HG03103 (cell line): ENCODE measurements at regions not wholly inside any gene's neighbourhood (a gene's known extent, or its start where the extent isn't known, plus 50 kb on each side); places are given as distances from the start of the nearest gene placed in this dataset.

ENCODE experiments used
- ATAC-seq: cut with Tn5 transposase; IDR thresholded peaks from one replicate; pipeline ENCODE4 v1.9.1; 2021; ENCODE audit warnings: low read depth; ENCODE audit not compliant: unreplicated experiment

DNA sequence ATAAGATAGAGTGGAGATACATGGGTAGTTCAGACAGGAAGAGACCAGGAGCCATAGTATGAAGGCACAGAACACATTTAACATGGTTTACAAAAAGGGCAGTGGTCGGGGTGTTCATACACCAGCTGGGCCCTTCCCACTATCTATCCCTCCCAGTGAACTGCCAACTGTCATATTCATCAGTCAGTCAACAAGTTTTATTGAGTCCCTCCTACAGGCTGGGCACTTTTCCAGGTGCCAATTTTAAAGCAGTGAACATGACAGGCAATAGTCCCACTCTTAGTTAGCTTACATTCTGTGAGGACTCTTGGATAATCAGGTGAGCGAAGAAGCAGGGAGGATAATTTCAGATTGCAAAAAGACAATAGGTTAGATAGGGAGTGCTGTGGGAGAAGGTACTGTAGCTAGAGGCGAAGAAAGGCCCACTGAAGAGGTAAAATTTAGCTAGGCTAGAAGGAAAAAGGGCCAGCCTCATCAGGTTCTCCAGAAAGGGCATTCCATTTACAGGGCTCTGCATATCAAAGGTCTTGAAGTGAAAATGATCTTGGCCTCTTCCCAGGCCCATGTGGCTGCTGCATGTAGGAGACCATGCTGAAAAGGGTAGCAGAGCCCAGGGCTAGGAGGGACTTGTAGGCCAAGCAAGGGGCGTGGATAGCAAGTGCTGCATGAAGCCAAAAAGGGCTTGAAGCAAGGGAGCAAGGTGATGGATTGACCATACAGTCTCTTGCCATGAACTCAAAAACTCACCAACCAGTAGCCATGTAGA, 274.7 kb upstream of the SNX7 start:
- no peak for ATAC-seq

DNA sequence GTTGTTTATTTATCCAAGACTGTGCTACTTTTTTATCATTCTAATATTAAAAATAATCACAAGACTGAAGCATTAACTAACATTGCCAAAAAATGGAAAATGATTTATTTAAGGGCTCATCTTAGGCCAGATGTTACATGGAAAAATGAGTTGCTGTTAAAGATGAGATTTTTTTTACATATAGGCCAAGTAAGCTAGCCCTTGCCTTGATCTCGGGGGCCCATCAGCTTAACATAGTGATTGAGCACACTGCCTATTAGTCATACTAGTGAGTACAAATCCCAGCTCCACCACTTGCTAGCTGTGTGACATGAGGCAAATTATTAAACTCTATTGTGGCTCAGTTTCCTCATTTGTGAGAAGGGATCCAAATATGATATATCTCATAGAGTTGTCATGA, 275.9 kb upstream of the SNX7 start:
- no peak for ATAC-seq

DNA sequence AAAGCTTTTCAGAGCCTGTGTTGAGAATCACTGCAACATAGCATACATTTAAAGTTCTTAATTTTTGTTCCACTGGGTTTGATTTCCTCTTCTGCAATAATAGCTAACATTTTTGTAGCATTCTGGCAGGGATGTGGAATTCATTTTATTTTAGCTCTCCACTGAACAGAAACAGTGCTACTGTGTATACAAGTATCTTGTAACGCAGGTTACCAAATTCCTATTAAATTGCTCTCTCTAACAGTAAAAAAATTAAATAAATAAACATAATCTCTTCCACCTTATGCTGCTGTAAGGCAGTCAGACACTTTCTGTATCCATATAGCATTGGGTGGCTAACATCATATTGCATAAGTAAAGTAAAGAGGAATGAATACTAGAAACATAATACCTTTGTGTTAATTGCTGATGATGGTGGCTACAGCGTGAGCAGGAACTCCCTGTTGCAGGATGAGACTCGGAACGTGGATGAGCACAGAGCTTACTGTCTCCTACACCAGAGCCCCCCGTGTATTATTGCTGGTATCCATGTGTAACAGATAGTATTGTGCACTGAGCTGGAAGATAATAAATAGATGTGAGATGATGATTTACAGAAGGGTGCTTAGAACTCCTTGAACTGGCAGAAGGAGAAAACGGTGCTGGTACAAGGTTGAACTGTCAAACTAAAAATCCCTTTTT, 276.9 kb upstream of the SNX7 start:
- no peak for ATAC-seq

DNA sequence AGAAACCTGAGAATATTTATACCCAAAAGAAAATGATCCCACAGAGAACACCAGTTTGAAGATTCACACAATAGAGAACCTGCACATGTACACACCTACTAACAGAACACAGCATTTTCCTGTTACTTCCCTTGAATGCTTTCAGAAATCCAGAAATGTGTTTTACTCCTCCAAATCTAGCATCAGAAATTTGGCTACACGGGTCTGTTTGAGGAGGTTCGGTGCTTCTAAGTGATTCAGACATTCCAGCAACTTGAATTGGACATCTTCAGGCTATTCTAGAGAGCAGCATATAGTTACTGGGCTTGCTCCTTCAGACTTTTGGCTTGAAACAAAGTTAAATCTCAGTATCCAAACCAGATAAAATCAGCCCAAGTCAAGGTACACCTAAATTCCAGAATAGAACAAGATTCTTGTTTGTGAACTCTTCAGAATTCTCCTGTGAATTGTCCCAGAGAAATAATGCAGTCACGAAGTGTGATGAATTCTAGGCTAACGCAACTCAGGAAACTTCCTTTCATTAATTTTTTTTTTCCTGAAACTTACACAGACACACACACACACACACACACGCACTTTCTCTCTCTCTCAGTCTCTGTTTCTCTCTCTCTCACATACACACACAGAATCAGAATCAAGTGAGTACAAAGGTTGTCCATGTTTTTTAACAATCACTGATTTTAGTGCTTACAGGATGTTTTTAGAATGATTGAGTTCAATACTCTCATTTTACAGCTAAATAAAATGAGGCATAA, 278.4 kb upstream of the SNX7 start:
- no peak for ATAC-seq

DNA sequence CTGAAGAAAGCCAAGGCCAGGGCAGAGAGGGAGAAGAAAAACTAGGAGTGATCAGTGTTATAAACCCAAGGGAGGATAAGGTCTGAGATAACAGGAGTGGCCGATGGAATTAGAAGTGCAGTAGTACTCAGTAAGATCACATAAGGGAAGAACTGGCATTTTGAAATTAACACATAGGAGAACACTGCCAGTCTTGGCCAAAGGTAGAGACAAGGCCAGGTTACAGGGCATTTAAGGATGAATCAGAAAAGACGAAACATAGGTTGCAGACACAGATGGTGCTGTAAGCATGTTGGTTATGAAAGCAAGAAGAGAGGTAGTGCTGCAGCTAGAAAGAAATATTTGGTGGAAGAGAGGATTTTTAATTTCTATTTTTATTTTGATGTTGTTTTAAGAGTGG, 278.9 kb upstream of the SNX7 start:
- no peak for ATAC-seq

DNA sequence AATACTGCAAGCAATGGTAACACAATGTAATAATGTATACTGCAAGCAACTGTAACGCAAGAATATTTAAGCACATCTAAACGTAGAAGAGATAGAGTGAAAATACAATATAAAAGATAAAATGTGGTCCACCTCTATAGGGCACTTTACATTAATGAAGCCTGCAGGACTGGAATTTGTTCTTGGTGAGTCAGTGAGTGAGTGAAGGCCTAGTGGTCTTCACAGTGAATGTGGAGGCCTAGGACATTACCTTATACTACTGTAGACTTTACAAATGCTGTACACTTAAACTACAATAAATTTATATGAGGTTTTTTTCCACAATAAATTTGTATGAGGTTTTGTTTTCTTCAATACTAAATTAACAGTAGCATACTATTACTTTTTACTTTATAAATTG, 287.4 kb upstream of the SNX7 start:
- no peak for ATAC-seq

DNA sequence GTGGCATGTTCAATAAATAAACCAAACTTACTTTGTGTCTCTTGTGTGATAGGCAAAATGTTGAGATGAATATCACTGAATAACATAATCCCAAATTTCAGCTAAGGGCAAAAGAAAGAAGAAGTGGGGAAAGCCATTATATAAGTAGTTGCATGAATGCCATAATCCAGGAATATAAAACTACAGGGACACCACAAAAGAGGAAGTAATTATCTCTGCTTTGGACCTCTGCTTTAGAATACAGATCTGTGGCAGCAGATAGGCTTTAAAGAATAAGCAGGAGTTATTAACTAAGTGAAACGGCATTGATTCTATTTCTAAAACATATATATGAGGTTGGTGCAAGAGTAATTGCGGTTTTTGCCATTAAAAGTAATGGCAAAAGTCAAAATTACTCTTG, 288.5 kb upstream of the SNX7 start:
- ATAC-seq, result no peak

DNA sequence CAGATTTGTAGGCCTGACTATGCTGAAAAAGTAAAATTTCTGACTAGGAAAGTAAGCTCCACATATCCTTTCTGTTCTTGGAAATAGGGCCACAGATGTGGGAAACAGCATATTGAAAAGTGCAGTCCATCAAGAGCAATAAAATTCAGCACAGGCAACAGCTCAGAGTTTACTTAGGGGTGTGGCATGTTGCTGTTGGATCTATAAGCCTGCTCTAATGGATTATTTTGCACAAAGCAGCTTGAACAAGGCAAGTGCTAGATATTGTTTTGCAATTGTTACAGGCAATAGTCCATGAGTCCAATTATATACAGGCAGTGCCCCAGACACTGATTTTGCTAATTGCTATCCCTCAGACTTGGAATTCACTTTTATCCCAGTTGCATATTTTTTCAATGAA, 289.8 kb upstream of the SNX7 start:
- no peak for ATAC-seq

DNA sequence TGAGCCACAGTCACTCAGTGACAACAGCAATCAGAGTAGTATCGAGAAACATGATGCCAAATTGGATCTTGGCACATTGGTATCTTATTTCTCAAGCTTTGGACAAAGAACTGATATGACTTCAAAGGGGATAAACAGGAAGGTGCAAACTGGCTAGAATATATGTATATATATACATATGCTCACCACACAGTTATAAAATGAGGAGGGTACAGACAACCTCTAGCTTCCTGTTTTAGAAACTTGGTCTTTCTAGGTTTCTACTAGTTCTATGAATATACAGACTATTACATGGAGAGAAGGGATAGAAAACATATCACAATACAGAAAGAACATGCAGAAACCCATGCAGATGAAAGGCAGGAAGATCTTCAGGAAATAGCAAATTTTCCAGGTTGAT, 292.1 kb upstream of the SNX7 start:
- no peak for ATAC-seq

DNA sequence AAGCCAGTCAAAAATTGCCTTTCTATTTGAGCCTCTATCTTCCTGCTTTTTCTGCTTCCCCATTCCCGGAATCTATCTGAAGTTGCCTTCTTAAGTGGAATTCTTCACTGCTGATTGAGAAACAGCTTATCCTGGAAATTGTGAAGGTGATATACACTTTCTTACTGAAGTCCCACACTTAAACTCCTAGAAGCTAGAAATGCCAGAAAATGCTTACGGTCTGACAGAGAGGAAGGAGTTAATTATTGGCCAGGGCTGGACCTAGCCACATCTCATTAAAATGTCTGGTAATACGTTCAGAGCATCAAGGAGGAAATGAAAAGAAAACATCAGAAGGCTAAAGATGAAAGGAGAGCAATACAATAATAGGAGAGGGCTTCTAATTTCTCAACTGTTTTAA, 292.5 kb upstream of the SNX7 start:
- ATAC-seq, result no peak

DNA sequence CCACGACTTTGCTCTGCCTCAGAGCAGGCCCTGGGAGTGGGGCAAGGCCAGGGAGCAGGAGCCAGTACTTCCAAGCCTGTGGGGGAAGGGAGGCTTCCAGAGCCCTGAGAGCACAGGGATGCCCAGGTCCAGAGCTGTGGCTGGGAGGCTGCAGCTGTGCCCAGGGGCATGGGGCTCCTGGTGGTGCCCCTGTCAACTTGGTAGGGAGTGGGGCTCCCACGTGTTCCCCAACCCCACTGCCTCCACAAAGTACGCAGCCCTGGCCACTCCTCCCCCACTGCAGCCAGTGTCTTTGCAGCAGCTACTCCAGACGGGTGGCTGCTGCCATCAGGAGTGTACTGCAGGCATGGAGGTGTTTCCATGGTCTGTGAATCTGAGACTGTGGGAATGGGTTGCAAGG, 294.1 kb upstream of the SNX7 start:
- ATAC-seq, result no peak

DNA sequence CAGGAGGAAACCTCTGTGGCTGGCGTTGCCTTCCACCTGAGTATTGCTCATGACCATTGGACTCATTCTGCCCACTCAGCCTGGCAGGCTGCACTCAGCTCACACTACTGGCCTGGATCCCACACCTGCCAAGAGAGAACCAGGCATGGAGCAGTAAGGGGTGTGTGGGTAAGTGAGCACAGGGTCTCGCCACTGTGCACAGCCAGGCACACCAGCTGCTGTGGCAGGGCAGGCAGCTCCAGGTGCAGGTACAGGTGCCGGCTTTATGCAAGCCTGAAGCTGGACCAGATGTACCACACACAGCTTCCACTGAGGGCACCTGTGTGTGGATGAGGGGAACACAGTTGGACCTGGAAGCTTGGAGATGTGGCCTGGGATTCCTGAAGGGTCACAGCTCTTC, 295.2 kb upstream of the SNX7 start:
- no peak for ATAC-seq

DNA sequence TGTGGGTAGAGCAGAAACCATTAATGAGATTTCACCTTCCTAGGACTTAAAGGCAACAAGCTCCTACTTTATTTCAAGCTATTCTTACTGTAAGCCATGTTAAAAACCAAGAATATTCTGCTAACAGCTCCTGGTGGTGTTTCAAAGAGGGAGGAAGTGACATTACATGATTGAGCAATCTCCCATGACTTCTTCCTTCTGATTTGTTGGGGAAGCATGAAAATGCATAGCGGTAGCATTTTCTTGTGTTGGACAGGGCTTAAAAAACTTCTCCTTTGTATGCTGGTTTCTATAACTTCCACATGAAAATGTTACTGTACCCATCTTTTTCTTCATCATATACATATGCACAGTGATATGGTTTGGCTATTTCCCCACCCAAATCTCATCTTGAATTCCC, 297.0 kb upstream of the SNX7 start:
- ATAC-seq, result no peak

DNA sequence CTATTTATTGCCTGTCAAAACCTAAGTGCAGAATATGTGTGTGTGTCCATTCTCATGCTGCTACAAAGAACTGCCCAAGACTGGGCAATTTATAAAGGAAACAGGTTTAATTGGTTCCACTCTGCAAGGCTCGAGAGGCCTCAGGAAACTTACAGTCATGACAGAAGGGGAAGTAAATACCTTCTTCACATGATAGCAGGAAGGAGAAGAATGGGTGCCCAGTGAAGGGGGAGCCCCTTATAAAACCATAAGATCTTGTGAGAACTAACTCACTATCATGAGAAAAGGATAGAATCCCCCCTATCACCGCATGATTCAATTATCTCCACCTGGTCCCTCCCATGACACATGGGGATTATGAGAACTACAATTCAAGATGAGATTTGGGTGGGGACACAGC, 300.7 kb upstream of the SNX7 start:
- ATAC-seq, result no peak

DNA sequence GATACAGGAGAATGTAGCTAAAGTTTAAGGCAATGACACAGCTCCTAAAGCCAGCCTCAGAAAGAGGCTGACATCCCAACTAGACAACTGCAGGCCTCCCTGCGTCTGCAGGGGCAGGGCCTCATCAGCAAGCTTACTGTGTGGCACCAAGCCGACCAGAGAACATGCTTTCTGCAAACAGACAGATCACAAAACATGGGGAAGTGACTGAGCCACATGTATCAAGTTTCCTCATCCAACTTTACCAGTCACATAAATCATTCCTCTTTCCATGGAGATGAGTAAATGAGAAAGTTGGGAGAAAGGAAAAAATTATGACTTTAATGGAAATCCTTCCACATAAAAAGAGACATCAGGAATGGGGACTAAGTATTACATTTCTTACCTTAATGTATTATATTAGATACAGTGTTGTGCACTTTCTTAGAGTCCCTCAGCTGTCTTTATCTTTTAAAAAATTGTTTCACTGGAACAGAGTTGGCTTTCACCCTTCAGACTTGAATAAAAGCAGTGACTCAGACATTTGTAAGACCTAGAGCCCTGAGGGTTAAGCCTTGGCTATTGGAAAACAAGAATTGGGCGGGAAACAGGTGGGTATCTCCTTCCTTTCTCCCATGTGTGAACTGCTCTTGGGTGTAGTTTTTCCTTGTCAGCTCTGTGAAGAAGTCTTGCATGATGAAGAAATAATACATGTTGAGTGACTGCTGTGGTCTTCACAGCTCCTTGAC, 305.7 kb upstream of the SNX7 start:
- no peak for ATAC-seq

DNA sequence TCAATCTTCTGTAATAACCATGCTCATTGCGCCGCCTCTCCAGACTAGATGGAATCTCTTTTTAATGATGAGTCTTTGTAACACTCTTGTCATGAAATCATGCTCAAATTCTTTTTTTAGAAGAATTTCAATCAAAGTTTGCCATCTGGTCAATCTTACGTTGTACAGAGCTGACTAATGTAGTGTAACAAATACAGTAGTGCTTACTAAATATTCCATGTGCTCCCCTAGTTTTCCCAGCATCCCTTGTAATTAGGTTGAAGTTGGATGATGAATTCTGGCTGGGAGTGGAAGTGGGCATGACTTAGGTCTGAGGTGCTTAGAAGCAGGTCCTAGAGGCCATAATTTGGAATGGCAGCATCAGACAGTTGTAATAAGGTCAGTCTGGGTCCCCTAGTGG, 309.1 kb upstream of the SNX7 start:
- no peak for ATAC-seq

DNA sequence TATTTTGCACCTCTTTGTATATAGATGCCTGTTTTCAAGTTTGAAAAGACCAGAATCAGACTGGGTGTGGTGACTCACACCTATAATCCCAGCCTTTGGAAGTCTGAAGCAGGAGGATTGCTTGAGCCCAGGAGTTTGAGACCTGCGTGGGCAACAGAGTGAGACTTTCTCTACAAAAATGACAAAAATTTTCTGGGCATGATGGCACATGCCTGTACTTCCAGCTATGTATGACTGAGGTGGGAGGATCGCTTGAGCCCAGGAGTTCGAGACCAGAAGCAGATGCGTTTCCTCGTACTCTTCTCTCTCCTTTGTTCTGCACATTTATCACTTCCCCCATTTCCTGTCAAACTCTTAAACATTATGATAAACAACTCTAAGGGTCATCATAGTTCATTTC, 310.0 kb upstream of the SNX7 start:
- no peak for ATAC-seq

DNA sequence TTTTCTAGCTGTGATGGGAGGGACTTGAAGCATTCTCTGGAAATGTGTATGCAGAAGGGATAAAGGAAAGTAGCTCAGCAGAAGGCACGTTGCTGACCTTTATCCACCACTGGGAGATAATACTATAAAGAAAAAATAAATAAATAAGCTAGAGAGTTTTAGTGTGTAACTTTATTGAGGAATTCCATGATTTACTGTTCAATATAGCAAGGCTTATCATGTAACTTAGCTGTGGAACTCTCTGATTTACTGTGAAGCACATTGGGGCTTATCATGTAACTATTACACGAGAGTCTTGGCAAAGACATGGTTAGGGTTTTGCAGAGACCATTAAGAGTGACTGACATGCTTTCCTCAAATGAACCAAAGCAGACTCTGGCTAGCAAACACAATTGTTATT, 316.1 kb upstream of the SNX7 start:
- no peak for ATAC-seq

DNA sequence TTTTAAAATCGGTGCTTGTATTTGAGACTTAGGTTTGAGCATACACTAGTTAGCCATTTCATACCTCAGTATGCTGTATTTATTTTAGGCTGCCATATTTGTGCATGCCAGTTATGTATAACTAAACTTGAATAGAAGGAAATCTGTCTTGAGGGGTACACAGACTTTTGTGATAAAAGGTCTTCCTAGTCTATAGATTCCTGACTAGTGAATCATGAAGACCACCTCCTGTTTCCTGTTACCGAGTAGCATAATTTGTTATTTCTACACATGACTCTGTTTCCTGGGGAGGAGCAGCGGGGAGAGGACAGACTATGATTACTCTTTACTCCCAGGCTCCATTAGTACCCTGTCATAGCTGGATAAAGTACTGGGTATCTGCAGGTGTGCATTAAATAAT, 316.8 kb upstream of the SNX7 start:
- no peak for ATAC-seq

DNA sequence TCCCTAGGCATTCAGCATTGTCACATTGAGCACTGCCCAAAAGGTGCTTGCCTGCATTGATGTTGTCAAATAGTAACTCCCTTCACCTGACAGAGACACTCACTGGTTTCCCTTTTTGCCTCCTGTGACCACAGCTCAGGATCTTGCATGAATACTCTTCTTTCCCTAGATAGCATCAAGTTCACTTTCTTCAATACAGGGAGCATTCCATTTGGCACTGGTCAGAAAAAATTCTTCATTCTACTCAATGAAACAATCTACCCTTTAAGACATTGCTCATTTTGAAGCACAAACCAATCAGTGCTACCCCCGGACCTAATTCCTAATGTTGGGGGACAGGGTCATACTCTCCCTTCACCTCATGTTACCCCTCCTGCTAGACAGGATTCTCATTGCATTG, 319.0 kb upstream of the SNX7 start:
- no peak for ATAC-seq

DNA sequence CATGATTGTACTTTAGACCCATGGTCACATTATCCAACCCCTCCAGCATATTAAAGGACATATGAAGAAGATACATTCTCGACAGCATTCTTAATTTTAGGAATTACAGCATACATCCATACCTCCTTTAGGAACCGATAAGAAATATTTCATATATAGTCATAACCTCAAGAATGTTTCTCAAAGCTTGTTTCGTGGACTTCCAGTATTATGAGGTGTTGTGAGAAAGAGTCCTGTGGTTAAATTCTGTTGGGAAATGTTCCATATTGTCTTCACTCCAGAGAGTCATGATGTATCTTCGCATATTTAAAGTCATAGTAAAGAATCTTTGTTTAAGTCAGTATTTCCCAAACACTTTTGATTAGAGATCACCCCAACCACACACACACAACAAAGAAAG, 321.0 kb upstream of the SNX7 start:
- no peak for ATAC-seq
